Gastroesophageal sphincter (tissue), 3 donors: ENCODE measurements at regions not wholly inside any gene's neighbourhood (a gene's known extent, or its start where the extent isn't known, plus 50 kb on each side); places are given as distances from the start of the nearest gene placed in this dataset.

Experiments
- POLR2AphosphoS5 ChIP-seq: sonication (generic); formaldehyde crosslinking; IDR thresholded peaks from one replicate; pipeline ENCODE4 v1.6.1; 2017; ENCODE audit warnings: antibody characterized with exemption
- TF ChIP-seq, protein P1 (sequence below), 4 experiments: fragments of 200-600 bp in 2 of 4; fragments of 450-650 bp in 2 of 4; sonication (generic) in 1 of 4; IDR thresholded peaks; one replicate each; pipeline ENCODE4 v1.5.1; 2017 to 2019; ENCODE audit warnings: antibody characterized with exemption in 4 of 4, mild to moderate bottlenecking in 2 of 4, moderate library complexity in 2 of 4

DNA sequence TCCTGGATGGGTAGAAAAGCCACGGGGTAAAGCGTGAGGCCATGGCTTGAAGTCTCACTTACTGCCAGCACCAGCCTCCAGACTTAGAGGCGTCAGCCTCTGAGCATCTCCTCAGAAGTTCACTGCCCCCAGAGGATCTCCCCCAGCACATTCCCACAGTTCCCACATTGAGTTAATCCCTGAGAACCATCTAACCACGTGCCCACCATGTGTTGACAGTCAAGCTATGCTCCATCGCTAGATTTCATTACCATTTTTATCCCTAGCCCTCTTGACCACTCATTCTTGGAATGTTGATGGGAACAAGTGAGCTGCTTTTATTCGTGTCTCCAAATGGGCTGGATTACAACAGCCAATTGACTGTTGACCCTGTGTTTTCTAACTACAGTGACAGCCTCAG lies 283.3 kb upstream of the IRX1 start:
- TF ChIP-seq, protein P1, sequence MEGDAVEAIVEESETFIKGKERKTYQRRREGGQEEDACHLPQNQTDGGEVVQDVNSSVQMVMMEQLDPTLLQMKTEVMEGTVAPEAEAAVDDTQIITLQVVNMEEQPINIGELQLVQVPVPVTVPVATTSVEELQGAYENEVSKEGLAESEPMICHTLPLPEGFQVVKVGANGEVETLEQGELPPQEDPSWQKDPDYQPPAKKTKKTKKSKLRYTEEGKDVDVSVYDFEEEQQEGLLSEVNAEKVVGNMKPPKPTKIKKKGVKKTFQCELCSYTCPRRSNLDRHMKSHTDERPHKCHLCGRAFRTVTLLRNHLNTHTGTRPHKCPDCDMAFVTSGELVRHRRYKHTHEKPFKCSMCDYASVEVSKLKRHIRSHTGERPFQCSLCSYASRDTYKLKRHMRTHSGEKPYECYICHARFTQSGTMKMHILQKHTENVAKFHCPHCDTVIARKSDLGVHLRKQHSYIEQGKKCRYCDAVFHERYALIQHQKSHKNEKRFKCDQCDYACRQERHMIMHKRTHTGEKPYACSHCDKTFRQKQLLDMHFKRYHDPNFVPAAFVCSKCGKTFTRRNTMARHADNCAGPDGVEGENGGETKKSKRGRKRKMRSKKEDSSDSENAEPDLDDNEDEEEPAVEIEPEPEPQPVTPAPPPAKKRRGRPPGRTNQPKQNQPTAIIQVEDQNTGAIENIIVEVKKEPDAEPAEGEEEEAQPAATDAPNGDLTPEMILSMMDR (IDR thresholded peaks at IDR 0.05), result no peak
- TF ChIP-seq POLR2AphosphoS5, result no peak
